ENCODE measurements at regions not wholly inside any gene's neighbourhood (a gene's known extent, or its start where the extent isn't known, plus 50 kb on each side); places are given as distances from the start of the nearest gene placed in this dataset.

- no peak for DNase-seq (ENCODE audit: low read depth in 2 of 2)
Observed at GRCh38 chr13:81821259-81821658, 1480.3 kb upstream of the SPRY2 start.

DNA sequence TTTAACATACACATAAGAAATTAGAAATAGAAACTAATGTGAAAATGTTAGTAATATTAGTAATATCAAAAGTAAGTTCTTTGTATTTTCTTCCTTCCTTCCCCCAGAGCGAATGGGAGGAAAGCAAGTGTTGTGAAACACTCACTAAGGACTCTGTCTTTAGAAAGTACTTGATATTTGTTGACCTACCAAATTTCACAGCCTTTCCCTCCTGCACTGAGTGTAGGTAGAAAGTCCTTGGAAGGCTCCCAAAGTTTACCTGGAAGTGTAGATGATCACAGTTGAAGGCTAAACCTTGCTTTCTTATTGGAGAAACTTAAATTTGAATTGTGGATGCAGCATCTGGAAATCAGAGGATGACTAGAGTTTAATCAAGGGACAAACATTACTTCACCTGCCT is 1459.5 kb upstream of the SPRY2 start:
- DNase-seq (ENCODE audit: low read depth in 2 of 2) = no peak

DNA sequence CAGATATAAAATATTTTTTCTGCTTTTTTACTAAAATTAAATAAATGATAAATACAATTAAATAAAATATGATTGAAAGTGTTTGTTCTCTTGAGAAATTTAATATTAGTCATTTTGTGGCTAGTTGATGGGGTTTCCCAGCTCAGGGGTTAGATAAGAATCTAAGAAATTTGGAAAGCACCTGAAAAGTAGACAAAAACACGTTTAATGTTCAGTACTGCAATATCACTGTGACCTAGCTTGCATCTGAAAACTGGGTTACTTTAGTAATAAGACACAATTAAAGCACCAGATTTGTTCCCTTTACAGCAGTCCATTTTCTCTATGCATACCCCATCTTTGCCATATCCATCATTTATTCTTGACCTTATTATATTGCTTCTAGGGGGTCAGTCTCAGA is 1454.8 kb upstream of the SPRY2 start:
- DNase-seq (ENCODE audit: low read depth in 2 of 2) = no peak

DNA sequence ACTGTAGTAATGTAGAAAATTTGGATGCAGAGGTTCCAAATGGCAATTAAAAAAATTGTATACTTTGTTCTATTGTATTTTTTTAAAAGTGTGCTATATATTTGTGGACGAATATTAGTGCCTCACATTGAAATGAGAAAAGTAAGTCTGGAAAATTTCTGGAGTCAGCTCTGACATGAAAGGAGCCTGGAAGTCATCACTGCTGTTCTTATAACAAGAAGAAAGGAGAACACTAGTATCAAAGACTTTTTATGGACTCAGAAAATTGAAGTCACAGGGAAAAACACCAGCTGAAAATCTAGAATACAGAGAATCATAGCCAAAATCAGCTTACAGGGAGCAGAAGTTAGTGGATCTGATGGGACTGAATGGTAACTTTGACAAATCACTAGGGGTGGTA is 1450.7 kb upstream of the SPRY2 start:
- no peak for DNase-seq (ENCODE audit: low read depth in 2 of 2)

DNA sequence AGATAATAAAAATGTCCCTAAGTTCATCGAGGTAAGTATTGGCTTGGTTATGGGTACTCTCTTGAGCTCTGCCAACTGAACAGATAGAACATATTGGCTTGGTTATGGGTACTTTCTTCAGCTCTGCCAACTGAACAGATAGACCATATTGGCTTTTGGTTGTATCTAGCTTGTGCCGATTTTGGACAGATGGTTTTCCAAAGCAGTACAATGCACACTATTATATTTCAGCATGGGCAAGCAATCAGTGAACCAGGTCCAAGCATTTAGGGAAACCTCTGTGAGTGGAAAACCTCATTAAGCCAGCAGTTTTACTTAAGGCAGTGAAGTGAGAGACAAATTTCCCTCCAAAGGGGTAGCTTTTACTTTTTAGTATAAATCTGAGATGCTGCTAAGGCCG is 1440.5 kb upstream of the SPRY2 start:
- no peak for DNase-seq (ENCODE audit: low read depth in 2 of 2)

GRCh38 chr13:81779876-81780275 is 1439.0 kb upstream of the SPRY2 start:
- DNase-seq (ENCODE audit: low read depth in 2 of 2) = no peak

- DNase-seq (ENCODE audit: low read depth in 2 of 2) = no peak
Observed at GRCh38 chr13:81778350-81778749, 1437.4 kb upstream of the SPRY2 start.

DNA sequence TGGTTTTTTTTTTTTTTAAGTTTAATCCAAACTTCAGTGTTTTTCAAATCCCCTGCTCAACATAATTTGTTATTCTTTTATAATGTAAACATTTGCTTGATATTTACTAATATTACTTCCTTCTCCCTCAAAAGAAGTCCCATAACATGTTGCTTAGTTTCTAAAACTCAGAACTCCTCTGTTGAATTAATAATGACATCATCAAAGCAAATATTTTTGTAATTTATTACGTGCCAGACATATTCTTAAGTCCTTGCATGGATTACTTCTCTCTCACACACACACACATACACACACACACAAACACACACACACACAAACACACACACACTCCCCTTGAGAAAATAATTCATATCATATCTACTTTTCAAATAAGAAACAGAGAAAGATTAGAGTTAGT is 1432.3 kb upstream of the SPRY2 start:
- no peak for DNase-seq (ENCODE audit: low read depth in 2 of 2)

GRCh38 chr13:81771951-81772350 is 1431.0 kb upstream of the SPRY2 start:
- DNase-seq (ENCODE audit: low read depth in 2 of 2) = no peak

GRCh38 chr13:81770868-81771505 is 1430.1 kb upstream of the SPRY2 start:
- DNase-seq (ENCODE audit: low read depth in 2 of 2) = no peak

DNA sequence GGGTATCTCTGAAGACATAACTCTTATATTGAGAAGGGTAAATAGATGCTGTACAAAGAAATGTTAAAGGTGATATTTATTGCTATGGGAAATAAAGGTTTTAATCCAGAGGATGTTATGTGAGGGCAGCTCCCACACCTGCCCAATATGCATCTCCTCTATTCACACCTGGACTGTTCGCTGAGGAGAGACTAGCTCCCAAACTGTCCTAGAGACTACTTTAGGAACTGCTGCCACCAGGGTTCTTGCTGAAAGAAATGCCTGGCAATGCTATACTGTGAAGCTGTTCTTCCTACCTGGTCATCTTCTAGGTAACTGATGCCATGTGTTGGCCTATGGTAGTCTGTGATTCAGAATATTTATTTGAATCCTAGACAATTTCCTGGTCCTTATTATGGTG is 1421.5 kb upstream of the SPRY2 start:
- DNase-seq (ENCODE audit: low read depth in 2 of 2) = no peak

- DNase-seq (ENCODE audit: low read depth in 2 of 2) = no peak
Observed at GRCh38 chr13:81760316-81760715, 1419.4 kb upstream of the SPRY2 start.

- DNase-seq (ENCODE audit: low read depth in 2 of 2) = no peak
Observed at GRCh38 chr13:81757348-81757970, 1416.5 kb upstream of the SPRY2 start.

- no peak for DNase-seq (ENCODE audit: low read depth in 2 of 2)
Observed at GRCh38 chr13:81745391-81745790, 1404.5 kb upstream of the SPRY2 start.

DNA sequence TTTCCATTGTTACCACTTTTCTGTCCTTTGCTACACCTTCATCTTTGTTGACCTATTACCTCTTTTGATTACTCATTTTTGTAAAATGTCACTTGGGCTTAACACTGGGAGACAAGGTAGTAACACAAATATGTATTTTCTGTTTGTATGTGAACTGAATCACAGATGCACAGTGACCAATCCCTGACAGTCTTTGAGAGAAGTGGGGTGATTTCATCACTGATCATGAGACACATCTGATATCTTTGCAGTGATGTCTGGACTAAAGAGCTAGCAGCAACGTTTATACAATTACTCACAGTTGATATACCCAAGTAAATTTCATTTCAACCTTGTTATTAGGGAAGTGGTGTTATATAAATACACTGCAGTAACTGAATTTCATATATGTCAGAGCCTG is 1397.4 kb upstream of the SPRY2 start:
- no peak for DNase-seq (ENCODE audit: low read depth in 2 of 2)

GRCh38 chr13:81726037-81726726 is 1385.3 kb upstream of the SPRY2 start:
- DNase-seq (ENCODE audit: low read depth in 2 of 2) = no peak

GRCh38 chr13:81722456-81722855 is 1381.5 kb upstream of the SPRY2 start:
- DNase-seq (ENCODE audit: low read depth in 2 of 2) = no peak

GRCh38 chr13:81721400-81721799 is 1380.5 kb upstream of the SPRY2 start:
- DNase-seq (ENCODE audit: low read depth in 2 of 2) = no peak

GRCh38 chr13:81714513-81714912 is 1373.6 kb upstream of the SPRY2 start:
- no peak for DNase-seq (ENCODE audit: low read depth in 2 of 2)

- no peak for DNase-seq (ENCODE audit: low read depth in 2 of 2)
Observed at GRCh38 chr13:81713201-81713600, 1372.3 kb upstream of the SPRY2 start.

- DNase-seq (ENCODE audit: low read depth in 2 of 2) = no peak
Observed at GRCh38 chr13:81697826-81698225, 1356.9 kb upstream of the SPRY2 start.

GRCh38 chr13:81686877-81687276 is 1346.0 kb upstream of the SPRY2 start:
- no peak for DNase-seq (ENCODE audit: low read depth in 2 of 2)

- DNase-seq (ENCODE audit: low read depth in 2 of 2) = no peak
Observed at GRCh38 chr13:81683521-81683920, 1342.6 kb upstream of the SPRY2 start.
